ENCODE measurements at regions not wholly inside any gene's neighbourhood (a gene's known extent, or its start where the extent isn't known, plus 50 kb on each side); places are given as distances from the start of the nearest gene placed in this dataset.

GRCh38 chr7:112571852-112572607 lies 91.2 kb downstream of the LSMEM1 start:
- H3K36me3 ChIP-seq (ENCODE audit: low read depth), result no peaks in the 10 kb centered on the region
- TF ChIP-seq CTCF (IDR thresholded peaks at IDR 0.05; ENCODE audit: poor library complexity, severe bottlenecking), result peak; percentile 24
- no peaks in the 10 kb centered on the region for H3K9me3 ChIP-seq (ENCODE audit: severe bottlenecking)
- H3K4me3 ChIP-seq (ENCODE audit: severe bottlenecking), result no peak overlapping the region
- DNase-seq (ENCODE audit: low spot score), result no peak
- ATAC-seq (ENCODE audit: low read depth), result 0 out of 3 replicates have a peak, but pooled peaks have one; percentile 46
- H3K27ac ChIP-seq (ENCODE audit: poor library complexity, severe bottlenecking), result no peak overlapping the region
- H3K27me3 ChIP-seq (ENCODE audit: insufficient read depth, poor library complexity, severe bottlenecking), result no peaks in the 10 kb centered on the region
- H3K4me1 ChIP-seq (ENCODE audit: insufficient read depth, poor library complexity, severe bottlenecking), result no peaks in the 10 kb centered on the region

GRCh38 chr7:112572669-112573301 lies 92.0 kb downstream of the LSMEM1 start:
- no peaks in the 10 kb centered on the region for H3K36me3 ChIP-seq (ENCODE audit: low read depth)
- H3K27ac ChIP-seq (ENCODE audit: poor library complexity, severe bottlenecking), result no peak overlapping the region
- H3K9me3 ChIP-seq (ENCODE audit: severe bottlenecking), result no peaks in the 10 kb centered on the region
- no peak for TF ChIP-seq CTCF (IDR thresholded peaks at IDR 0.05; ENCODE audit: poor library complexity, severe bottlenecking)
- no peak for ATAC-seq (ENCODE audit: low read depth)
- no peak for DNase-seq (ENCODE audit: low spot score)
- H3K4me3 ChIP-seq (ENCODE audit: severe bottlenecking), result no peak overlapping the region
- no peaks in the 10 kb centered on the region for H3K27me3 ChIP-seq (ENCODE audit: insufficient read depth, poor library complexity, severe bottlenecking)
- no peaks in the 10 kb centered on the region for H3K4me1 ChIP-seq (ENCODE audit: insufficient read depth, poor library complexity, severe bottlenecking)

GRCh38 chr7:112573302-112574039 lies 92.7 kb downstream of the LSMEM1 start:
- no peak for DNase-seq (ENCODE audit: low spot score)
- ATAC-seq (ENCODE audit: low read depth), result no peak
- H3K36me3 ChIP-seq (ENCODE audit: low read depth), result no peaks in the 10 kb centered on the region
- H3K27ac ChIP-seq (ENCODE audit: poor library complexity, severe bottlenecking), result no peak overlapping the region
- H3K9me3 ChIP-seq (ENCODE audit: severe bottlenecking), result no peaks in the 10 kb centered on the region
- no peak for TF ChIP-seq CTCF (IDR thresholded peaks at IDR 0.05; ENCODE audit: poor library complexity, severe bottlenecking)
- no peaks in the 10 kb centered on the region for H3K4me1 ChIP-seq (ENCODE audit: insufficient read depth, poor library complexity, severe bottlenecking)
- no peak overlapping the region for H3K4me3 ChIP-seq (ENCODE audit: severe bottlenecking)
- no peaks in the 10 kb centered on the region for H3K27me3 ChIP-seq (ENCODE audit: insufficient read depth, poor library complexity, severe bottlenecking)

- ATAC-seq (ENCODE audit: low read depth), result no peak
- H3K9me3 ChIP-seq (ENCODE audit: severe bottlenecking), result no peaks in the 10 kb centered on the region
- H3K4me1 ChIP-seq (ENCODE audit: insufficient read depth, poor library complexity, severe bottlenecking), result no peaks in the 10 kb centered on the region
- no peak overlapping the region for H3K27ac ChIP-seq (ENCODE audit: poor library complexity, severe bottlenecking)
- no peak for TF ChIP-seq CTCF (IDR thresholded peaks at IDR 0.05; ENCODE audit: poor library complexity, severe bottlenecking)
- no peaks in the 10 kb centered on the region for H3K27me3 ChIP-seq (ENCODE audit: insufficient read depth, poor library complexity, severe bottlenecking)
- no peaks in the 10 kb centered on the region for H3K36me3 ChIP-seq (ENCODE audit: low read depth)
- H3K4me3 ChIP-seq (ENCODE audit: severe bottlenecking), result no peak overlapping the region
- DNase-seq (ENCODE audit: low spot score), result no peak
Measured at GRCh38 chr7:112575864-112576263, 95.1 kb downstream of the LSMEM1 start.
